H1 (cell line): ENCODE measurements at regions not wholly inside any gene's neighbourhood (a gene's known extent, or its start where the extent isn't known, plus 50 kb on each side); places are given as distances from the start of the nearest gene placed in this dataset.

Source experiments
- CEBPB ChIP-seq: IDR thresholded peaks from 2 replicates; pipeline ENCODE4 v1.6.1; 2012; ENCODE audit warnings: low read depth, low read length
- EGR1 ChIP-seq: IDR thresholded peaks from 2 replicates; pipeline ENCODE4 v1.6.1; 2011; ENCODE audit warnings: low read depth, low read length, borderline replicate concordance
- JUN ChIP-seq: IDR thresholded peaks from 2 replicates; pipeline ENCODE4 v1.6.1; 2011; ENCODE audit warnings: low read depth, mild to moderate bottlenecking, improper control_type of control experiment, low read length
- KDM1A ChIP-seq: fragments of 200-600, 300-600 bp; sonication (generic); IDR thresholded peaks from 2 replicates; pipeline ENCODE4 v1.7.1; 2016; ENCODE audit warnings: mild to moderate bottlenecking, low read length, borderline replicate concordance
- RNF2 ChIP-seq: fragments of 200-900, 300-1000 bp; sonication (generic); IDR thresholded peaks from 2 replicates; pipeline ENCODE4 v1.7.1; 2016; ENCODE audit warnings: borderline replicate concordance, low read depth, mild to moderate bottlenecking, antibody characterized with exemption, low read length; ENCODE audit not compliant: poor library complexity, severe bottlenecking; ENCODE audit errors: missing control alignments
- SP1 ChIP-seq: IDR thresholded peaks from 2 replicates; pipeline ENCODE4 v1.6.1; 2011; ENCODE audit warnings: low read depth, low read length
- ZNF274 ChIP-seq: IDR thresholded peaks from 2 replicates; pipeline ENCODE4 v1.7.0; 2012; ENCODE audit warnings: low read length, borderline replicate concordance; ENCODE audit errors: extremely low read depth
- TF ChIP-seq, protein P1 (sequence below): fragments of 300-600 bp; sonication (generic); IDR thresholded peaks from 2 replicates; pipeline ENCODE4 v1.7.1; 2012; ENCODE audit warnings: low read length, moderate library complexity, mild to moderate bottlenecking, inconsistent platforms; ENCODE audit not compliant: insufficient replicate concordance
- TF ChIP-seq, protein P2 (sequence below): IDR thresholded peaks from 2 replicates; pipeline ENCODE4 v1.6.1; 2011; ENCODE audit warnings: low read depth, mild to moderate bottlenecking, low read length; ENCODE audit not compliant: insufficient read depth

DNA sequence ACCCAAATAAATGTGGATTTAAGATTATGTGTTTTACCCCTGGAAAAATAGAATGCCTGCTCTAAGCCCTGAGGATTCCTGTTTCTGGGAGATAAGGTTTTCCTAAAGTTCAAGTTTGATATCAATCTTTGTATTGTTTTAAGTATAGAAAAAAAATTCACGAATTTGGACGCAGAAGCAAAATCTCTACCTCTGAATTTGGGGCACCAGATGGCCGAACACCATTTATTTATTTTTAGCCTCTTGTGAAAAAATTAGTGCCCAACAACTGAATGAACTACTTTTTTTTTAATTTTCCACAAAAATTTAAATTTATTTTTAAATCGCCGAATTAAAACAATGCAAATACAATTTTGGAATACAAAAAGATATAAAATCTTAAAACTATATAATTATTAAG lies 128.1 kb upstream of the SP4 start (continued):
- TF ChIP-seq, protein P1, sequence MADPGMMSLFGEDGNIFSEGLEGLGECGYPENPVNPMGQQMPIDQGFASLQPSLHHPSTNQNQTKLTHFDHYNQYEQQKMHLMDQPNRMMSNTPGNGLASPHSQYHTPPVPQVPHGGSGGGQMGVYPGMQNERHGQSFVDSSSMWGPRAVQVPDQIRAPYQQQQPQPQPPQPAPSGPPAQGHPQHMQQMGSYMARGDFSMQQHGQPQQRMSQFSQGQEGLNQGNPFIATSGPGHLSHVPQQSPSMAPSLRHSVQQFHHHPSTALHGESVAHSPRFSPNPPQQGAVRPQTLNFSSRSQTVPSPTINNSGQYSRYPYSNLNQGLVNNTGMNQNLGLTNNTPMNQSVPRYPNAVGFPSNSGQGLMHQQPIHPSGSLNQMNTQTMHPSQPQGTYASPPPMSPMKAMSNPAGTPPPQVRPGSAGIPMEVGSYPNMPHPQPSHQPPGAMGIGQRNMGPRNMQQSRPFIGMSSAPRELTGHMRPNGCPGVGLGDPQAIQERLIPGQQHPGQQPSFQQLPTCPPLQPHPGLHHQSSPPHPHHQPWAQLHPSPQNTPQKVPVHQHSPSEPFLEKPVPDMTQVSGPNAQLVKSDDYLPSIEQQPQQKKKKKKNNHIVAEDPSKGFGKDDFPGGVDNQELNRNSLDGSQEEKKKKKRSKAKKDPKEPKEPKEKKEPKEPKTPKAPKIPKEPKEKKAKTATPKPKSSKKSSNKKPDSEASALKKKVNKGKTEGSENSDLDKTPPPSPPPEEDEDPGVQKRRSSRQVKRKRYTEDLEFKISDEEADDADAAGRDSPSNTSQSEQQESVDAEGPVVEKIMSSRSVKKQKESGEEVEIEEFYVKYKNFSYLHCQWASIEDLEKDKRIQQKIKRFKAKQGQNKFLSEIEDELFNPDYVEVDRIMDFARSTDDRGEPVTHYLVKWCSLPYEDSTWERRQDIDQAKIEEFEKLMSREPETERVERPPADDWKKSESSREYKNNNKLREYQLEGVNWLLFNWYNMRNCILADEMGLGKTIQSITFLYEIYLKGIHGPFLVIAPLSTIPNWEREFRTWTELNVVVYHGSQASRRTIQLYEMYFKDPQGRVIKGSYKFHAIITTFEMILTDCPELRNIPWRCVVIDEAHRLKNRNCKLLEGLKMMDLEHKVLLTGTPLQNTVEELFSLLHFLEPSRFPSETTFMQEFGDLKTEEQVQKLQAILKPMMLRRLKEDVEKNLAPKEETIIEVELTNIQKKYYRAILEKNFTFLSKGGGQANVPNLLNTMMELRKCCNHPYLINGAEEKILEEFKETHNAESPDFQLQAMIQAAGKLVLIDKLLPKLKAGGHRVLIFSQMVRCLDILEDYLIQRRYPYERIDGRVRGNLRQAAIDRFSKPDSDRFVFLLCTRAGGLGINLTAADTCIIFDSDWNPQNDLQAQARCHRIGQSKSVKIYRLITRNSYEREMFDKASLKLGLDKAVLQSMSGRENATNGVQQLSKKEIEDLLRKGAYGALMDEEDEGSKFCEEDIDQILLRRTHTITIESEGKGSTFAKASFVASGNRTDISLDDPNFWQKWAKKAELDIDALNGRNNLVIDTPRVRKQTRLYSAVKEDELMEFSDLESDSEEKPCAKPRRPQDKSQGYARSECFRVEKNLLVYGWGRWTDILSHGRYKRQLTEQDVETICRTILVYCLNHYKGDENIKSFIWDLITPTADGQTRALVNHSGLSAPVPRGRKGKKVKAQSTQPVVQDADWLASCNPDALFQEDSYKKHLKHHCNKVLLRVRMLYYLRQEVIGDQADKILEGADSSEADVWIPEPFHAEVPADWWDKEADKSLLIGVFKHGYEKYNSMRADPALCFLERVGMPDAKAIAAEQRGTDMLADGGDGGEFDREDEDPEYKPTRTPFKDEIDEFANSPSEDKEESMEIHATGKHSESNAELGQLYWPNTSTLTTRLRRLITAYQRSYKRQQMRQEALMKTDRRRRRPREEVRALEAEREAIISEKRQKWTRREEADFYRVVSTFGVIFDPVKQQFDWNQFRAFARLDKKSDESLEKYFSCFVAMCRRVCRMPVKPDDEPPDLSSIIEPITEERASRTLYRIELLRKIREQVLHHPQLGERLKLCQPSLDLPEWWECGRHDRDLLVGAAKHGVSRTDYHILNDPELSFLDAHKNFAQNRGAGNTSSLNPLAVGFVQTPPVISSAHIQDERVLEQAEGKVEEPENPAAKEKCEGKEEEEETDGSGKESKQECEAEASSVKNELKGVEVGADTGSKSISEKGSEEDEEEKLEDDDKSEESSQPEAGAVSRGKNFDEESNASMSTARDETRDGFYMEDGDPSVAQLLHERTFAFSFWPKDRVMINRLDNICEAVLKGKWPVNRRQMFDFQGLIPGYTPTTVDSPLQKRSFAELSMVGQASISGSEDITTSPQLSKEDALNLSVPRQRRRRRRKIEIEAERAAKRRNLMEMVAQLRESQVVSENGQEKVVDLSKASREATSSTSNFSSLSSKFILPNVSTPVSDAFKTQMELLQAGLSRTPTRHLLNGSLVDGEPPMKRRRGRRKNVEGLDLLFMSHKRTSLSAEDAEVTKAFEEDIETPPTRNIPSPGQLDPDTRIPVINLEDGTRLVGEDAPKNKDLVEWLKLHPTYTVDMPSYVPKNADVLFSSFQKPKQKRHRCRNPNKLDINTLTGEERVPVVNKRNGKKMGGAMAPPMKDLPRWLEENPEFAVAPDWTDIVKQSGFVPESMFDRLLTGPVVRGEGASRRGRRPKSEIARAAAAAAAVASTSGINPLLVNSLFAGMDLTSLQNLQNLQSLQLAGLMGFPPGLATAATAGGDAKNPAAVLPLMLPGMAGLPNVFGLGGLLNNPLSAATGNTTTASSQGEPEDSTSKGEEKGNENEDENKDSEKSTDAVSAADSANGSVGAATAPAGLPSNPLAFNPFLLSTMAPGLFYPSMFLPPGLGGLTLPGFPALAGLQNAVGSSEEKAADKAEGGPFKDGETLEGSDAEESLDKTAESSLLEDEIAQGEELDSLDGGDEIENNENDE: no peak
- no peak for TF ChIP-seq ZNF274
- TF ChIP-seq SP1: no peak
- TF ChIP-seq CEBPB: no peak
- no peak for TF ChIP-seq KDM1A
- TF ChIP-seq, protein P2, sequence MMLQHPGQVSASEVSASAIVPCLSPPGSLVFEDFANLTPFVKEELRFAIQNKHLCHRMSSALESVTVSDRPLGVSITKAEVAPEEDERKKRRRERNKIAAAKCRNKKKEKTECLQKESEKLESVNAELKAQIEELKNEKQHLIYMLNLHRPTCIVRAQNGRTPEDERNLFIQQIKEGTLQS: no peak
- TF ChIP-seq RNF2: no peak
- no peak for TF ChIP-seq JUN
- TF ChIP-seq EGR1: no peak
- TF ChIP-seq, all 59 proteins: peak for 0
